K562 (cell line): ENCODE measurements at regions not wholly inside any gene's neighbourhood (a gene's known extent, or its start where the extent isn't known, plus 50 kb on each side); places are given as distances from the start of the nearest gene placed in this dataset.

ENCODE experiments used
- ATF7 ChIP-seq: fragments of 450-650 bp; IDR thresholded peaks from 2 replicates; pipeline ENCODE4 v1.7.1; 2014; ENCODE audit warnings: mild to moderate bottlenecking, moderate library complexity
- BACH1 ChIP-seq: fragments of 200-800 bp; sonication (Bioruptor generic); IDR thresholded peaks from 2 replicates; pipeline ENCODE4 v1.6.1; 2016; ENCODE audit warnings: missing genetic modification characterization, missing compliant biosample characterization
- CGGBP1 ChIP-seq: fragments of 250-450 bp; sonication (Bioruptor Pico); IDR thresholded peaks from 2 replicates; pipeline ENCODE4 v1.9.0; 2021; ENCODE audit warnings: mild to moderate bottlenecking
- CXXC5 ChIP-seq: fragments of 250-450 bp; sonication (Bioruptor Pico); IDR thresholded peaks from 2 replicates; pipeline ENCODE4 v1.8.0; 2022; ENCODE audit warnings: inconsistent platforms, mild to moderate bottlenecking, moderate library complexity
- EP300 ChIP-seq: IDR thresholded peaks from 2 replicates; pipeline ENCODE4 v1.6.1; 2012; ENCODE audit warnings: low read length, improper control_type of control experiment
- FOXM1 ChIP-seq, 2 experiments: fragments of 450-650 bp in 1 of 2; sonication (generic) in 1 of 2; formaldehyde crosslinking in 1 of 2; IDR thresholded peaks; 2 replicates each; pipeline versions ENCODE4 v1.6.1 to v1.9.0; 2017 to 2022; ENCODE audit warnings: low read depth in 2 of 2, mild to moderate bottlenecking in 2 of 2, missing genetic modification reagents in 1 of 2, moderate library complexity in 1 of 2
- GABPB2 ChIP-seq: fragments of 250-450 bp; sonication (Bioruptor Pico); conservative IDR thresholded peaks from 2 replicates; pipeline ENCODE4 v1.5.1; 2021; ENCODE audit warnings: mild to moderate bottlenecking
- HDAC2 ChIP-seq: fragments of 450-650 bp; IDR thresholded peaks from 2 replicates; pipeline ENCODE4 v1.6.1; 2016; ENCODE audit warnings: mild to moderate bottlenecking
- HDGF ChIP-seq: fragments of 450-650 bp; IDR thresholded peaks from 2 replicates; pipeline ENCODE4 v1.6.1; 2016
- HIVEP1 ChIP-seq: fragments of 250-450 bp; sonication (Bioruptor Pico); IDR thresholded peaks from 2 replicates; pipeline ENCODE4 v1.4.0; 2020; ENCODE audit warnings: mild to moderate bottlenecking
- KAT2B ChIP-seq: IDR thresholded peaks from one replicate; pipeline ENCODE4 v1.6.1; 2012; ENCODE audit warnings: low read depth, mild to moderate bottlenecking, control low read depth, inconsistent platforms, low read length, moderate library complexity
- KDM4B ChIP-seq, 2 experiments: fragments of 450-650 bp in 1 of 2; sonication (generic) in 1 of 2; IDR thresholded peaks; 2 replicates each; pipeline ENCODE4 v1.6.1; 2016 to 2017; ENCODE audit warnings: borderline replicate concordance in 2 of 2, antibody characterized with exemption in 1 of 2, low read depth in 1 of 2, mild to moderate bottlenecking in 1 of 2
- KLF16 ChIP-seq: IDR thresholded peaks from 2 replicates; pipeline ENCODE4 v1.6.1; 2016; ENCODE audit warnings: antibody characterized with exemption
- MCM3 ChIP-seq: fragments of 450-650 bp; IDR thresholded peaks from 2 replicates; pipeline ENCODE4 v1.6.1; 2016
- MLLT1 ChIP-seq, 2 experiments: fragments of 450-650 bp; IDR thresholded peaks; 2 replicates each; pipeline ENCODE4 v1.6.1; 2016
- SLC30A9 ChIP-seq: fragments of 250-450 bp; sonication (Bioruptor Pico); IDR thresholded peaks from 2 replicates; pipeline ENCODE4 v1.8.0; 2022; ENCODE audit warnings: mild to moderate bottlenecking, moderate library complexity
- SMARCA4 ChIP-seq: fragments of 450-650 bp; IDR thresholded peaks from 2 replicates; pipeline ENCODE4 v1.6.1; 2016
- SMARCC2 ChIP-seq: fragments of 450-650 bp; IDR thresholded peaks from 2 replicates; pipeline ENCODE4 v1.6.1; 2017; ENCODE audit warnings: antibody characterized with exemption, moderate library complexity, mild to moderate bottlenecking, low read depth
- SRSF1 ChIP-seq: fragments of 200-400 bp; formaldehyde crosslinking; IDR thresholded peaks from 2 replicates; pipeline ENCODE4 v1.6.1; 2017; ENCODE audit warnings: mild to moderate bottlenecking, low read depth, low read length, moderate library complexity
- STAT5A ChIP-seq: IDR thresholded peaks from 2 replicates; pipeline ENCODE4 v1.6.1; 2012; ENCODE audit warnings: low read length, inconsistent platforms, borderline replicate concordance
- TBL1XR1 ChIP-seq, 2 experiments: IDR thresholded peaks; 2 replicates each; pipeline ENCODE4 v1.6.1; 2012; ENCODE audit warnings: improper control_type of control experiment in 2 of 2, low read length in 2 of 2, mild to moderate bottlenecking in 1 of 2
- ZBTB34 ChIP-seq: fragments of 250-450 bp; sonication (Bioruptor Pico); IDR thresholded peaks from 2 replicates; pipeline ENCODE4 v1.8.0; 2021; ENCODE audit warnings: mild to moderate bottlenecking, moderate library complexity
- ZFP91 ChIP-seq: sonication (generic); formaldehyde crosslinking; IDR thresholded peaks from 2 replicates; pipeline ENCODE4 v1.8.0; 2022; ENCODE audit warnings: mild to moderate bottlenecking, missing genetic modification reagents
- ZNF316 ChIP-seq: fragments of 450-650 bp; IDR thresholded peaks from 2 replicates; pipeline ENCODE4 v1.6.1; 2016
- ZNF639 ChIP-seq, 2 experiments: fragments of 200-800 bp in 1 of 2; sonication (Bioruptor generic) in 1 of 2; sonication (generic) in 1 of 2; formaldehyde crosslinking in 1 of 2; IDR thresholded peaks in 1 of 2; conservative IDR thresholded peaks in 1 of 2; 2 replicates each; pipeline versions ENCODE4 v1.5.0 to v1.6.1; 2016 to 2020; ENCODE audit warnings: missing compliant biosample characterization in 1 of 2, missing genetic modification characterization in 1 of 2, missing genetic modification reagents in 1 of 2

- TF ChIP-seq FOXM1 (IDR thresholded peaks at IDR 0.05; ENCODE audit: low read depth) (peak; percentile 61), FOXM1 (CRISPR knock-in tag; IDR thresholded peaks at IDR 0.05; ENCODE audit: low read depth) (no peak), ZNF316 (no peak), HIVEP1 (CRISPR knock-in tag) (no peak), KLF16 (peak; percentile 82), HDGF (no peak), SMARCC2 (peak; percentile 76; the same call in 1 of the 2 replicates), ZNF639 (CRISPR knock-in tag; conservative IDR thresholded peaks at IDR 0.05 in 1 of 2, IDR thresholded peaks at IDR 0.05 in 1 of 2) (peak in 1 of 2 experiments; percentile 49; a peak in 1 of 4 replicates), BACH1 (tag) (no peak), MCM3 (no peak), CXXC5 (peak; percentile 64), ZFP91 (no peak), CGGBP1 (CRISPR knock-in tag) (no peak), KDM4B (IDR thresholded peaks at IDR 0.05; ENCODE audit: borderline replicate concordance in 2 of 2, low read depth in 1 of 2) (no peak), SLC30A9 (no peak), TBL1XR1 (IDR thresholded peaks at IDR 0.05; ENCODE audit: low read length in 2 of 2) (peak in 1 of 2 experiments; percentile 62; a peak in 1 of 4 replicates), ZBTB34 (CRISPR knock-in tag) (no peak), STAT5A (peak; percentile 35; the same call in 1 of the 2 replicates), SRSF1 (no peak), KAT2B (no peak), MLLT1 (IDR thresholded peaks at IDR 0.05) (no peak), GABPB2 (CRISPR knock-in tag) (no peak), SMARCA4 (peak; percentile 87), ATF7 (peak; percentile 53; the same call in 1 of the 2 replicates), EP300 (peak; percentile 90), HDAC2 (peak; percentile 68; the same call in 1 of the 2 replicates)
These were observed 207.0 kb downstream of the MN1 start (continued) for GRCh38 chr22:27594474-27595134.
